Hematopoietic multipotent progenitor cell (in vitro differentiated cells): ENCODE measurements at regions not wholly inside any gene's neighbourhood (a gene's known extent, or its start where the extent isn't known, plus 50 kb on each side); places are given as distances from the start of the nearest gene placed in this dataset.
"Not testable (repeated sequence)": the region's sequence is repeated elsewhere in the genome, so short reads cannot be mapped to it uniquely, and the experiment has no call there.

ENCODE experiments used
- DNase-seq, 3 donors: peaks; one replicate each; pipeline ENCODE4 v3.0.0-alpha.2; 2011 to 2015; ENCODE audit warnings: low read depth in 2 of 3, low spot score in 2 of 3

DNA sequence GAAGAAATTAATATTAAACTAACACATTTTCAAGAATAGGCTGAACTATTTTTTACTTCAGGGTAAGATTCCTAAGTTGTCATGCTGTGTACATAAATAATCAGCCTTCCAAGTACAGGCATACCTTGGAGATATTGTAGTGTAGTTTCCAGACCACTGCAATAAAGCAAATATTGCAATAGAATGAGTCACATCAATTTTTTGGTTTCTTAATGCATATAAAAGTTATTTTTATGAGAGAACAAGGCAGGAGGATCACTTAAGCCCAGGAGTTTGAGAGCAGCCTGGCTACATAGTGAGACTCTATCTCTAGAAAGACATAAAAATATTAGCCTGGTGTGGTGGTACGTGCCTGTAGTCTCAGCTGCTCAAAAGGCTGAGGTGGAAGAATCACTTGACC lies 511.5 kb downstream of the UQCRFS1 start:
- no peak for DNase-seq

DNA sequence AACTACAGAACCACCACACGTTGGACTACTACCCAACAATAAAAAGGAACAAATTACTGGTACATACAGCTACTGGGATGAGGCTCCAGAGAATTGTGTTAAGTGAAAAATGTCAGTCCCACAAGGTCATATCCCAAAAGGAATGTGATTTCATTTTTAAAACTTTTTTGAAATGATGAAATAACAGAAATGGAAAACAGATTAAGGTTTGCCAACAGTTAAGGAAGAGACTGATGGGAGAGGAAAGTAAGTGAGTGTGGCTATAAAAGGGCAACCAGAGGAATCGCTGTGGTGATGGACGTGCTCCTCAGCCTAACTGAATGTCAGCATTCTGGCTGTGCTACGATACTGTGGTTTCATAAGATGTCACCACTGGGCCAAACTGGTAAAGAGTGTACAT lies 512.8 kb downstream of the UQCRFS1 start:
- DNase-seq, result no peak

DNA sequence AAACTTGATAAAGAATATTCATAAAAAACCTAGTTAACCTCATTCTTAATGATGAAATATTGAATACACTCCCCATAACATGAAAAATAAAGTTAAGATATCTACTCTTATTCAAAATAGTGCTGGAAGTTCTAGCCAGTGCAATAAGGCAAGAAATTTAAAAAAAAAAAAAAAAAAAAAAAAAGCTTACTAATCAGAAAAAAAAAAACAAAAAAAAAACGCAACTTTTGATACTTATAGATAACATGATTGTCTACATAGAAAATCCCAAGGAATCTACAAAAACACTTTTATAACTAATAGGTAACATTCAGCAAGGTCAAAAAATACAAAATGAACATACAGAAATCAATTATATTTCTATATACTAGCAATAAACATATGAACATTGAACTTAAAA lies 515.6 kb downstream of the UQCRFS1 start:
- DNase-seq, result no peak

DNA sequence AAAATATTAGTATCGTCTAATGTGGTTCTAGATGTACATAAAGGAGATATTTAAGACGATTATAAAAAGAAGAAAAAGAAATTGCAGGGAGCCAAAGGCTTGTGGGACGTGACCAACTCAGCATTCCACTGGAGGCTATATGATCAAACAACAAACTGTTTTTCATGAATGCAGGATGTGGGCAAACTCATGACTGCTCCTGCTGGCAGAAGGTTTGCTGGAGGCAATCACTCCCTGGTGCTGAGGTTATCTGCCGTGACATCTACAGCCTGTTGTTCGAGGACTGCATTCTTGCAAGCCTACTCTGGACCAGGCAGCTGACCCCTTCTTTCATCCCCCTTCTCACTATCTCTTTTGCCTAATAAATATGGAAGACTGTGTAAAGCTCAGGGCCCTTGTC lies 518.1 kb downstream of the UQCRFS1 start:
- DNase-seq, result no peak

DNA sequence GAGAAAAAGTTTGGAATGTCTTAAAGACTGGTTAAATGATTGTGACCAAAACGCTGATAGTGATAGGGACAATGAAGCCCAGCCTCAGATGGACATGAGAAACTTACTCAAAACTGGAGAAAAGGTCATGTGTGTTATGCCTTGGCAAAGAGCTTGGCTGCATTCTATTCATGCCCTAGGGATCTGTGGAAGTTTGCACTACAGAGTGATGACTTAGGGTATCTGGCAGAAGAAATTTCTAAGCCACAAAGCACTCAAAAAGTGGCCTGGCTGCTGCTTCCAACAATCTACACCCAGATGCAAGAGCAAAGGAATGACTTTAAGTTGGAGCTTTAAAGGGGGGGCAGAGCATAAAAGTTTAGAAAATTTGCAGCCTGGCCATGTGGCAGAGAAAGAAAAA lies 521.3 kb downstream of the UQCRFS1 start:
- DNase-seq, result no peak

DNA sequence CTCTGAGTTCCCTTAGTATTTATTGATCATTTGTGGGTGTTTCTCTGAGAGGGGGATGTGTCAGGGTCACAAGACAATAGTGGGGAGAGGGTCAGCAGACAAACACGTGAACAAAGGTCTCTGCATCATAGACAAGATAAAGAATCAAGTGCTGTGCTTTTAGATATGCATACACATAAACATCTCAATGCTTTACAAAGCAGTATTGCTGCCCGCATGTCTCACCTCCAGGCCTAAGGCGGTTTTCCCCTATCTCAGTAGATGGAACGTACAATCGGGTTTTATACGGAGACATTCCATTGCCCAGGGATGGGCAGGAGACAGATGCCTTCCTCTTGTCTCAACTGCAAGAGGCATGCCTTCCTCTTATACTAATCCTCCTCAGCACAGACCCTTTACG lies 523.5 kb downstream of the UQCRFS1 start:
- not testable (repeated sequence) for DNase-seq

DNA sequence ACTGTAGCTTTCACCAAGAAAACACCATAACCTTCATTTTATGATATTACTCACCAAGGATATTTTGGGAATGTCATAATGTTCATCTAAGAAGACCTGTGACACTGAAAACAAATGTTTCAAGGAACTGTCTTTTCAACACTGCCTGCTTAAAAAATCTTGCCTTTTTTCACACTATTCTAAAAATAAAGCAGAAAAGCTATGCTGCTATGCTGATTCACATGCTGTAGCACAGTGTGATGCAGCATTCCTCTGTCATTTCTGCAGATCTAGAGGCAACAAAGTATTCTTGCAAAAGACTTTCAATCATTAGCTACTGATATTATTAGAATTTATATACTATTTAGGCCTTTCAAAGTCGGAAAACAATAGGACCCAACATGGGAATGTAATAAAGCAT lies 525.7 kb downstream of the UQCRFS1 start:
- DNase-seq, result no peak

DNA sequence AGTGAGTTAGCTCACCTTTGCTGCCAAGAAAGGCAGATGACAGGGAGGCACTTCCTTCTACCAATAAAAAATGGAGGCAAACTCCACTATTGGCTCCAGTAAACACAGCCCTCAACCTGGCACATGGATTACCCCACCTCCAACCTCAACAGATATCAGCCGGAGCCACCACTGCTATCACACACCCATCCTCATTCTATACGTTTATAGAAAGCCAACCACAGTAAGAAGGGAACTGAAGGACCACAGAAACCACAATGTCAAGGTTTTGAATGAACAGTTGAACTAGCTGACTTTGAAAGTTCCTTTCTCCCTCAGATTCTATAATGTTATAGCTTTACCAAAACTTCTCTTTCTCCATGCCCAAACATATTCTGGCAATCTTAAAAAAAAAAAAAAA lies 526.2 kb downstream of the UQCRFS1 start:
- peak in 1 of 3 donors; percentile 9 for DNase-seq

DNA sequence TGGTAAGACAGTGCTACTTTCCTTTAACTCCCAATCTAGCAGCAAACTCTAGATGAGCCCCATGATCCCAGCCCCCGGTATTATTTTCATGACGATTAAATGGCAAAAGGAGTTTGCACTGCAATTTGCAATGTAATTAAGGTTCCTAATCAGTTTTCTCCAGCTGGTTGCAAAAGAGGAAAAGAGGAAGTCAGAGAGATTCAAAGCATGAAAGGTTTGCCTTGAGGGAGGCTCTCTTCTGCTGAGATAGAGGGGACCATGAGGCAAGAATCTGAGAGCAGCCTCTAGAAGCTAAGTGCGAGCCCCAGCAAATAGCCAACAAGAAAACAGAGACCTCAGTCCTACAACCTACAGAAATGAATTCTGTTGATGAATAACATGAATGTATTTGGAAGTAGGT lies 527.1 kb downstream of the UQCRFS1 start:
- no peak for DNase-seq

DNA sequence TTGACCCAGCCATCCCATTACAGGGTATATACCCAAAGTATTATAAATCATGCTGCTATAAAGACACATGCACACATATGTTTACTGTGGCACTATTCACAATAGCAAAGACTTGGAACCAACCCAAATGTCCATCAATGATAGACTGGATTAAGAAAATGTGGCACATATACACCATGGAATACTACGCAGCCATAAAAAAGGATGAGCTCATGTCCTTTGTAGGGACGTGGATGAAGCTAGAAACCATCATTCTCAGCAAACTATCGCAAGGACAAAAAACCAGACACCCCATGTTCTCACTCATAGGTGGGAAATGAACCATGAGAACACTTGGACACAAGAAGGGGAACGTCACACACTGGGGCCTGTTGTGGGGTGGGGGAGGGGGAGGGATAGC lies 527.9 kb downstream of the UQCRFS1 start:
- not testable (repeated sequence) for DNase-seq

DNA sequence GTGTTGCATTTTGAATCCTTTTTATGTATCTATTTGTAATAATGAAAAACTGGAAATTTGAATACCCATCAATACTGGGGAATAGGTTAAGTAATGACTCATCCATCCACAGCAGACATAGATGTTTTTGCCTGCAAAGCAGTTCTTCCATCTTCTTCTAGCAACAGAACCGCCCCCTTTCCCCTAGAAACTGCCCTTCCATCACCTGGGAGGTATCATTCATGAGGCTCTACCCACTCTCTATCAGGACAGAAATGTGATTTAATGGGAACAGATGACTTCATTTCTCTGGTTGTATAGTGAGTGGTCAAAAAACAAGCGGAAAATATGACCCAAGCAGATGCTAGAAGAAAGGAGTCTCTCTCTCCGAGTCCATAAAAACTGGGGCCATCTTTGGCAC lies 532.8 kb downstream of the UQCRFS1 start:
- DNase-seq, result no peak

DNA sequence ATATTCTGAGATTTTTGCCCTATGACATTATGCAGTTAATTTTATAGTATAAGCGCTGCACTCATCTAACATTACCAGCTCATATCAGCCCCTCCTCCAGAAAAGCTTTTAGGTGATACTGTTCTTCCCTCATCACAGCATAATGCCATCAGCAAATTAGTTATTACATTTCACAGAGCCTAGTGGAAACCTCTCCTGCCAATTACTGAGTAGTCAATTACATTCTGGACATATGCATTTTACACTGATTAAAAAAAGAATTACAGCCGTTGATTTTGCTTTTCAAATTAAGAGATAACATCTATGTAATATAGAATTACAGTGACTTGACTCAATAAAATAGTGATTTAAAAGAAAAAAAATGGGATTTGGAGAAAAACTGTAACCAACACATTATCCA lies 542.1 kb downstream of the UQCRFS1 start:
- no peak for DNase-seq

DNA sequence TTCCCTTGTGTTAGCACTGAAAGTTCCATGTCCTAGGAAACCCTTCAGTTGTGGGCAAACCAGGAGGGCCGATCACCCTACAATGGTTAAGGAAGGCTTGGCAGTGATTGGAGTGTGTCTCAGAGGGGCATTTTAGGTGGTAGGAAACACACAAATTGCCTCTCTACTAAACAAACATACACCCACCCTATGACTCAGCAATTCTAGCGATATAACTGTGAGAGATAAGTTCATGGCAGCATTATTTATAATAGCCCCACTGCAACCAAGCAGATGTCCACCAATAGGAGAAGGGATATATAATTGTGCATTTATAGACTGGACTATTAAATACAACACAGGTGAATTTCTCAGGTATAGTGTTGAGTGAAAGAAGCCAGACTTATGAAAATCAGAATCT lies 543.1 kb downstream of the UQCRFS1 start:
- no peak for DNase-seq

DNA sequence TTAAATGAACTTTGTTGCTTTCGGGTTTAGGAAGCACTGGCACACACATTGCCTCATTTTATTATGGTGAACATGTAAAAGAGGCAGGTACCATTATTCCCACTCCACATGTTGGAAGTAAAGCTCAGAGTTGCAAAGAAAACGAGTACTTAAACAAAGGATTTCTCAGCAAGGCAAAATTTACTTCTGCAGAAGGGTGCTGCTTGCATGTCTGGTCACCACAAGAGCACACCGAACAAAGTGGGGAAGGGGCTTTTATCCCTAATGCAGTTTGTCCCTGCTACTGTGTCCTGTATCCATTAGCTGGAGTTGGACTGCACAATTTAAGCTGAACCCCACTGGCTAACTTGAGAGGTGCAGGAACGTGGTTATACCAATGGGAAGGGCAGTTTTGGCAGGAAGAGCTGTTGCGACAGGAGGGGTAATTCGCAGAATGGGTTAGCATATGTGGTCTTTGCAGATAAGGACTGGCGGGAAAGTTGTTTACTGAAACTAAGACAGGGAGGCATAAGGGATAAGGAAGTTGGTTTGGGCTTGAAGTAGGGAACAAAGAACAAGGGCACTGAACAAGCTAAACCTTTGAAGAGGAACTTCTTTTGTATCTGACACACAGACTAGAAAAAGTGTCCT lies 545.5 kb downstream of the UQCRFS1 start:
- no peak for DNase-seq

DNA sequence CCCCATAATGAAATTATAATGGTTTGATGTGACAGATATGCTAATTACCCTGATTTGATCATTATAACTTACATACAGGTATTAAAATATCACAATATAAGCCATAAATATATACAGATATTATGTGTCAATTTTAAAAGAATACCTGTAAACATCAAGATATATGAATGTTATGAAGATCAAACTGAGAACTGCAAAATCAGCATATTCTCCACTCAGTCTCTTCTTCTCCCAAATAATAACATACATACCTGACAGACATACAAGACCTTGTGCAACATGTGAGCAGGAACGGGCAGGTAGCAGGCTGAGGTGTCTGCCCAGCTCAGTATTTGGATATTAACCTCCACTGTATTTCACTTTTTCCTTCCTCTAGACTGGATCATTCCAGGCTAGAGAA lies 547.2 kb downstream of the UQCRFS1 start:
- no peak for DNase-seq

DNA sequence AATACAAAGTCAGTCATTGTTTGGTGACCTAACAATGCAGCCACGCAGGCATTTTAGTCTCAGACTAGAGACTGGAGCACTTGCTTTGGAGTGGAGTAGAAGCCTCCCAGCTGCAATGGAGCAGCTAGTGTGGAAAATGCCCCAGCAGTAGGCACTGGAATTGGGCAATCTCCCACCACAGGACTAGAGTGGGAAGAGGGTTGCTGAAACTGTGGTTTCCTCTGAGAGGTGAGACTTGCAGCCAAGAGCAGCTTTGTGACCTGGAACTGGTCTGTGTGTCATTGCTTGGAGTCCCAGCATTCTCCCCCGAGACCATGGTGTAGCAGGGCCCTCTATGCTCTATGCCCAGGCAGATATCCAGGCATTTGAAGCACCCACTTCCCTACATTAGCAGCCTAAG lies 556.3 kb downstream of the UQCRFS1 start:
- DNase-seq, result no peak

DNA sequence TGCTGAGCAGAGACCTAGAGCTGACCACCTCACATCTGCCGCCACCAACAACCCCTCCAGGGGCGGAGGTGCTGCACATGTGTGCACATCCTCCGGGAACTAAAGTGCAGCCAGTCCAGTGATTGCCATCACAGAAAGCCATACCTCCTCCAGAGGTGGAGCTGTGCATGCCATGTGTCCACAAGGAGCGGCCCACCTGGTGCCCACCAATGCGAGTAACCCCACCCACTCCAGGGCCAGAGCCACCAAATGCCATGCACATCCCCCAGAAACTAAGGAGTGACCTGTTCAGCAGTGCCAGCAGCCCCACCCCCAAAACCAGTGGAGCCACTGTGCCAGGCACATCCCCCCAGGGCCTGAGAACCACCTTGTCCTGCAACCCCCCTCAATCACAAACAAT lies 557.9 kb downstream of the UQCRFS1 start:
- DNase-seq, result no peak

DNA sequence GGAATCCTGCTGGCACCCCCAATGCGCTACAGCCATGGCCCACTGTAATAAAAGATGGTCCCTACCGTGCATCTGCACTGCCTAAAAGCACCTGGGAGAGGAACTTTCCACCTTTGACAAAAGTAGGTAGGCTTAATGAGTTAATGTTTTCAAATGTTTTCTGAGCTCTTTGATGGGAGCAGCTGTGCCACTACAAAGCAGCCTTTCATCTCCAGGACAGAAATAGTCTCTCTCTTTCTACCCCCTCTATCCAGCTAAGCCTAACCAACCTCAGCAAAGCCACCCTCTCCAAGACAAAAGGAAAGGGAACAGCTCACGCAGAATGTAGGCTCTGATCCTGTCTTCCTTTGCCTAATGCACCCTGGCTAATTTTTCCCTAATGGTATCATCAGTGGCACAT lies 560.2 kb downstream of the UQCRFS1 start:
- no peak for DNase-seq

DNA sequence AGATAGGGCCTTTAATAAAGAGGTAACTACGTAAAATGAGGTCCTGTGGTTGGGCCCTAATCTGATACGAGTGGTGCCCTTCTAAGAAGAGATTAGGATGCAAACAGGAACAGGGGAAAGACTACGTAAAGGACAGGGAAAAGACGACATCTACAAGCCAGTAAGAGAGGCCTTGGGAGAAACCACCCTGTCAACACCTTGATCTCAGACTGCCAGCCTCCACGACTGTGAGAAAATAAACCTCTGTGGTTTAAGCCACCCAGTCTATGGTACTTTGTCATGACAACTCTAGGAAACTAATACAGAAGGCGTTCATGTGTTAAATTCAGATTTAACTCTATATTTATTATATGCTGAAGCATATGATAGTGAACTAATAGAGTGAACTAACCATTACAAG lies 566.3 kb downstream of the UQCRFS1 start:
- DNase-seq, result no peak

DNA sequence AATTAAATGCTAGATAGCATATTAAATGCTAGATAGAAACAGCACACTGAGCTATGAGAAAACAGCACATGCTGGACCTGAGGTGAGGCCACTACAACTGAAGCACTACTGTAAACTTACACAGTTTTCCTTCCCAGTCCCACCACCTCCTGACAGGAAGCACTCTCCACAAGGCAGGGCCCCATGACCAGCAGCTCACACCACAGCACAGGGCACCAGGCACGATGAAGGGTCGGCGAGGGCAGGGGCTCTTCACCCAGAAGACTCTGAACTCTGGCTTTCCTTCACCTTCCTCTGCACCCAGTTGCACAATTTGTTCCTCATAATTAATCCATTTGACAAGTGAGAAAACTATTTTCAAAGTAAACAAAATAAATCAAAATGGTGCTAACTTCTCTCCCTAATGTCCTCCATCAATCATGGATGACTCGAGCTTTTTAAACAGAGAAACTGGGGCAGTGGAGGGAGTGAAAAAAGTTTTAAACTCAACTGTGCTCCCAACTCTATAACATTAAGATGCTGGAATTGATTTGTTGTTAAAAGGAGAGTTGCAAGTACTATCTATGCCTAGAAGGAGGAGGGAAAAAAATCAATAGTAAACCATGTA lies 568.7 kb downstream of the UQCRFS1 start:
- no peak for DNase-seq

DNA sequence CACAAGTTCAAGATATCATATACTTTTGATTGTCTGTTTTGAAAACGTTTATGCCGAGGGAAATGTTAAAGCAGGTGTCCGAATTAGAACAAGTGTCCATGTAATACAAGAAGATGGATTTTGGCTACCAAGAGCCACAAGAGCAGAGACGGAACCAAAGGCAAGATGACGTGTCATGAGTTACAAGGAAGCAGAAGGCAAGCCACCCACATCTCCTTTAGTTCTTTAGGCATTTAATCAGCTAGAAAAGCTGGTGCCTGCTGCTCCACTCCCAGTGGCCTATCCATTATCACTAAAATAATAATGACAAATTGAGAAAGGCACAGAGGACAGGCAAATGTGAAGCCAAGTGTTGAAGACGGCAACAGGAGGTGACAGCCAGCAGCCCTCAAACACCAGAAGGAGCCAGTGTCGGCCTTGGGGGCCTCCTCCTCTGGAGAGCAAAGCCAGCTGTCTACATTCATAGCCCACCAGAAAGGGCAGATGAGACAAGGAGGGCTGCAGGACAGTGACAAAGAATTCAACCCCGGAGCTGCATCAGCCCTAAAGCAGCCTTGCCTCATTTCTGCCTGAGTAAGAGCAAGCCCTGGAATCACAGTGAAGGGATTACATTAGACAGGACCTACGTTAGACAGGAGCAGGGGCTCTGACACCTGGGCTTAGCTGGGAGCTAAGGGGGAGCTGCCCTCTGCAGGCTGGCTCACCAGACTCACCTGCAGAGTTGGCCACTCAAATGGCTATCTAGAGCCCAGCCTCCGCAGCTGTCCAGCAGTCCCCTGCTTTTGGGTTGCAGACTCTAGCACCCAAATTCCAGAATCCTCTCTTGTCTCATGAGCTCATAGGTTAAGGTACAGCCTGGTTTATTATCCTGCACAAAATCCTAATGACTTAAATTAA lies 569.9 kb downstream of the UQCRFS1 start:
- no peak for DNase-seq

DNA sequence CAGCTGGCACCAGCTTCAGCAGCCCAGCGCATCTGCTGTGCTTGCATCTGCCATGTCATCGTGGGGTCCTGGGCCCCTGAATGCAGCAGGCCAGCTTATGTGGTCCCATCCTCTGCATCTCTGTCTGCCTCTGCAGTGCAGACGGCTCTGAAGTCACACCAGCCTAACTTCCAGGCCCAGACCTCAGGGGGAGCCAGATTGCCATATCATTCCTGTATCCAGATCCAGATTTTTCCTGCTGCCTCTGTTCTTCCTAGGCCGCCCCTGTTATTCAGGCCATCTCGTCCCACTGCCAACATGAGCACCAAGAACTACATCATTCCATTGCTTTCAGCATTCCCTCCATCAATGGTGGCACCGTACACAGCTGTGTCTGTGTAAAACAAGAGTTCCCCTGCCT lies 571.6 kb downstream of the UQCRFS1 start:
- DNase-seq, result no peak
